ENCODE measurements at regions not wholly inside any gene's neighbourhood (a gene's known extent, or its start where the extent isn't known, plus 50 kb on each side); places are given as distances from the start of the nearest gene placed in this dataset.

DNA sequence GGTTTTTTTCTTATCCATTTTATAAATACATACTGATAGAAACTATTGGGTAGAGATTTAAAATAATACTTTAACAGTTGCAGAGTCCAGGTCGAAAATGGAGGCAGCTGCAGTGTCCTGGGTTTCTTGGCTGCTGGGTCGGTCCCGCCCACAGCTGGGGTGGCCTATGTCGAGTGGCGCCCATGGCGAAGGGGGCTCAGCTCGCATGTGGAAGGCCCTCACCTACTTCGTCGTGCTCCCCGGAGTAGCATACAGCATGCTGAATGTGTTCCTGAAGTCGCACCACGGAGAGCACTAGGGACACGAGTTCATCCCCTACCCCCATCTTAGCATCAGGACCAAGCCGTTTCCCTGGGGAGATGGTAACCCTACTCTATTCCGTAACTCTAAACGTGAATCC is 1304.9 kb upstream of the ADGRL2 start:
- TF ChIP-seq EP300 (IDR thresholded peaks at IDR 0.05) (no peak), POLR2A (IDR thresholded peaks at IDR 0.05; ENCODE audit: low read depth) (no peak), POLR2AphosphoS5 (IDR thresholded peaks at IDR 0.05) (no peak)
- TF ChIP-seq, protein P1, sequence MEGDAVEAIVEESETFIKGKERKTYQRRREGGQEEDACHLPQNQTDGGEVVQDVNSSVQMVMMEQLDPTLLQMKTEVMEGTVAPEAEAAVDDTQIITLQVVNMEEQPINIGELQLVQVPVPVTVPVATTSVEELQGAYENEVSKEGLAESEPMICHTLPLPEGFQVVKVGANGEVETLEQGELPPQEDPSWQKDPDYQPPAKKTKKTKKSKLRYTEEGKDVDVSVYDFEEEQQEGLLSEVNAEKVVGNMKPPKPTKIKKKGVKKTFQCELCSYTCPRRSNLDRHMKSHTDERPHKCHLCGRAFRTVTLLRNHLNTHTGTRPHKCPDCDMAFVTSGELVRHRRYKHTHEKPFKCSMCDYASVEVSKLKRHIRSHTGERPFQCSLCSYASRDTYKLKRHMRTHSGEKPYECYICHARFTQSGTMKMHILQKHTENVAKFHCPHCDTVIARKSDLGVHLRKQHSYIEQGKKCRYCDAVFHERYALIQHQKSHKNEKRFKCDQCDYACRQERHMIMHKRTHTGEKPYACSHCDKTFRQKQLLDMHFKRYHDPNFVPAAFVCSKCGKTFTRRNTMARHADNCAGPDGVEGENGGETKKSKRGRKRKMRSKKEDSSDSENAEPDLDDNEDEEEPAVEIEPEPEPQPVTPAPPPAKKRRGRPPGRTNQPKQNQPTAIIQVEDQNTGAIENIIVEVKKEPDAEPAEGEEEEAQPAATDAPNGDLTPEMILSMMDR (IDR thresholded peaks at IDR 0.05) = no peak
